ENCODE measurements at regions not wholly inside any gene's neighbourhood (a gene's known extent, or its start where the extent isn't known, plus 50 kb on each side); places are given as distances from the start of the nearest gene placed in this dataset.

GRCh38 chr13:107069108-107069776 is 501.3 kb upstream of the ARGLU1 start:
- no peak for DNase-seq

- DNase-seq = no peak
These were observed 499.4 kb upstream of the ARGLU1 start for GRCh38 chr13:107067381-107067780.

- no peak for DNase-seq
These were observed 498.4 kb upstream of the ARGLU1 start for GRCh38 chr13:107066355-107066754.

- DNase-seq = no peak
These were observed 497.1 kb upstream of the ARGLU1 start for GRCh38 chr13:107065036-107065435.

- no peak for DNase-seq
These were observed 489.2 kb upstream of the ARGLU1 start for GRCh38 chr13:107057028-107057631.

GRCh38 chr13:107043021-107043956 is 475.4 kb upstream of the ARGLU1 start:
- DNase-seq = no peak

- DNase-seq = no peak
These were observed 467.8 kb upstream of the ARGLU1 start for GRCh38 chr13:107035778-107036177.

GRCh38 chr13:107035186-107035585 is 467.2 kb upstream of the ARGLU1 start:
- DNase-seq = no peak

- DNase-seq = no peak
These were observed 466.4 kb upstream of the ARGLU1 start for GRCh38 chr13:107034236-107034872.

- DNase-seq = no peak
These were observed 463.8 kb upstream of the ARGLU1 start for GRCh38 chr13:107031716-107032115.

- DNase-seq = no peak
These were observed 460.8 kb upstream of the ARGLU1 start for GRCh38 chr13:107028751-107029150.

GRCh38 chr13:107025991-107026390 is 458.1 kb upstream of the ARGLU1 start:
- no peak for DNase-seq

- no peak for DNase-seq
These were observed 455.4 kb upstream of the ARGLU1 start for GRCh38 chr13:107023335-107023734.

- DNase-seq = no peak
These were observed 452.5 kb upstream of the ARGLU1 start for GRCh38 chr13:107020393-107020792.

GRCh38 chr13:107018285-107018684 is 450.3 kb upstream of the ARGLU1 start:
- DNase-seq = no peak

GRCh38 chr13:107006661-107007060 is 438.7 kb upstream of the ARGLU1 start:
- DNase-seq = no peak

GRCh38 chr13:107005577-107005976 is 437.6 kb upstream of the ARGLU1 start:
- no peak for DNase-seq

- DNase-seq = no peak
These were observed 436.0 kb upstream of the ARGLU1 start for GRCh38 chr13:107003911-107004310.

GRCh38 chr13:106998664-106999063 is 430.7 kb upstream of the ARGLU1 start:
- DNase-seq = no peak

- DNase-seq = no peak
These were observed 429.8 kb upstream of the ARGLU1 start for GRCh38 chr13:106997696-106998095.

GRCh38 chr13:106996867-106997618 is 429.1 kb upstream of the ARGLU1 start:
- DNase-seq = no peak

GRCh38 chr13:106990594-106990993 is 422.7 kb upstream of the ARGLU1 start:
- no peak for DNase-seq

GRCh38 chr13:106989876-106990275 is 421.9 kb upstream of the ARGLU1 start:
- DNase-seq = no peak

Measured in NCI-H774 (cell line).